OCI-M2 (cell line): ENCODE measurements at regions not wholly inside any gene's neighbourhood (a gene's known extent, or its start where the extent isn't known, plus 50 kb on each side); places are given as distances from the start of the nearest gene placed in this dataset.
"Not testable (repeated sequence)": the region's sequence is repeated elsewhere in the genome, so short reads cannot be mapped to it uniquely, and the experiment has no call there.

ENCODE experiments used
- DNase-seq: peaks from one replicate; lab custom pipeline; 2025; ENCODE audit not compliant: unreplicated experiment; lab: John Stamatoyannopoulos, UW

- no peak for DNase-seq
These were observed 63.3 kb downstream of the POU4F1 start for GRCh38 chr13:78540058-78540457.

DNA sequence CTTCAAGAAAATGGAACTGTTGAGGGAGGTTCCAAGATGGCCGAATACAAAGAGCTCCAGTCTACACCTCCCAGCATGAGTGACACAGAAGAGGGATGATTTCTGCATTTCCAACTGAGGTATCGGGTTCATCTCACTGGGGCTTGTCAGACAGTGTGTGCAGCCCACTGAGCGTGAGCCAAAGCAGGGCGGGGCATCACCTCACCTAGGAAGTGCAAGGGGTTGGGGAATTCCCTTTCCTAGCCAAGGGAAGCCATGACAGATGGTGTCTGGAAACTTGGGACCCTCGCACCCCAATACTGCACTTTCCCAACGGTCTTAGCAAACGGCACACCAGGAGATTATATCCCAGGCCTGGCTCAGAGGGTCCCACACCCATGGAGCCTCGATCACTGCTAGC lies 77.3 kb downstream of the POU4F1 start:
- not testable (repeated sequence) for DNase-seq

DNA sequence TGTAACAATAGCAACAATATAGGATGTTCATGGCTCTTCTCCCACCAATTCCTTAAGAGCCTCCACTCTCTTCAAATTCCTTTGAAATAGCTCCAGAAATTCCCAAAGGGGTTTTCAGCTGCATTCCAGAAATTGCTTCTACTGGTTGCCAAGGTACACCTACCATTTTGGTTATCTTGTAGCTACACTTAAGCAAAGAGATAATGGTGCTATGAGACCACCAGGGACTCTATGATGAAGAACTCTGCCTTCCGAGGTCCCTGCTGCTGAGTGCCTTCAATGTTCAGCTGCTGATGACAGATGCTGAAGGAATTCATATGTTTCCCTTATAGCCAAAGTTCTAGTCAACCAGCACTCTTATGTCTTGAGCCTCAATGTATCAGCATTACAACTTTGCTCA lies 78.4 kb downstream of the POU4F1 start:
- no peak for DNase-seq

- DNase-seq = no peak
These were observed 82.3 kb downstream of the POU4F1 start for GRCh38 chr13:78521091-78521490.

GRCh38 chr13:78520425-78520824 lies 82.9 kb downstream of the POU4F1 start:
- DNase-seq = no peak

GRCh38 chr13:78518482-78518881 lies 84.9 kb downstream of the POU4F1 start:
- not testable (repeated sequence) for DNase-seq

GRCh38 chr13:78499802-78500201 lies 103.5 kb downstream of the POU4F1 start:
- no peak for DNase-seq

GRCh38 chr13:78497702-78498355 lies 105.5 kb downstream of the POU4F1 start:
- no peak for DNase-seq

GRCh38 chr13:78491978-78492377 lies 111.4 kb downstream of the POU4F1 start:
- DNase-seq = no peak

DNA sequence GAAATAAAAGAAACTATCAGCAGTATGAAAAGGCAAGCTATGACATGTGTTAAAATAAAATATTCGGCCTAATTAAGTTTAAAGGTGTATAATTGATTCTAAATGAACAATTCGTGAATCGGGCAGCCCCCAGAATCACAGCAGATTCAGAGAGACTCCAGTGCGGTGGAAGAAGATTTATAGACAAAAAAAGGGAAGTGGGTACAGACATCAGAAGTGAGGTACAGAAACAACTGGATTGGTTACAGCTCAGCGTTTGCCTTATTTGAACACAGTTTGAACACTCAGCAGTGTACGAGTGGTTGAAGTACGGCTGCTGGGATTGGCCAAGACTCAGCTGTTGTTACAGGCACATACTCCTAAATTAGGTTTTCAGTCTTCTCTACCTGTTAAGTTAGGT lies 113.1 kb downstream of the POU4F1 start:
- DNase-seq = not testable (repeated sequence)

- no peak for DNase-seq
These were observed 115.6 kb downstream of the POU4F1 start for GRCh38 chr13:78487707-78488106.

DNA sequence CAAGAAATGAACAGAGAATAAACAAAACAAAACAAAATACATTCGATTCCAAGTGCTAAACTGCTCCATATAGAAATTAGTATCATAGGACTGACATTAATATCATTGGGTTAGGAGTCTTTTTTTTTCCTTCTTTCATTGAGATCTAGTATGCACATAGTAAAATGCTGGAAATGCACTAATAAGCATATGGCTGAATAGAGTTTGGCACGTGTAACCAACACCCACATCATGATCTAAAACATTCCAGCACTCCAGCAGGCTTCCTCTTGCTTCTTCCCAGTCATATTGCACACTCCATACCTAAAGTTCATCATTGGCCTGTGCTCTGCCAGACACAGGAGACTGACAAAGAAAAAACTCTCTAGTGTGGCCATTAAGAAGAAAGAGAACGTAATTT lies 117.5 kb downstream of the POU4F1 start:
- no peak for DNase-seq

- no peak for DNase-seq
These were observed 125.2 kb downstream of the POU4F1 start for GRCh38 chr13:78478183-78478582.

DNA sequence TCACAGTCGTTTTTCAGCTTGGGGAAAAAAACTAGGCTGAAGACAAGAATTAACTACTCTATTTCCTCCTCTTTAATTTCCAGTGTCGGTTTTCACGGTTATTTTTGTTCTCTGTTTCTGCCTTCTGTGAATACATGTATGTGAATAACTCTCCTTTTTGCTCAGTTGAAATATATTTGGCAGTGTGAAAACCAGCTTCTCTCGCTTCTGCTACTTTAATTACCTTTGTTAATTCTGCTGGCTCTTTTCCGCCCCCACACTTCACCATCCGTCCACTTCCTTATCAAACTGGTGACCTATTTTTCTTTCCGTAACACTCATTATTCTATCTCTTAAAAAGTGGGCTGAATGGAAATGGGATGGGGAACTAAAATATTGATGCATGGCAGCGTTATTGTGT lies 126.4 kb downstream of the POU4F1 start:
- DNase-seq = no peak

GRCh38 chr13:78468621-78469020 lies 134.7 kb downstream of the POU4F1 start:
- no peak for DNase-seq

GRCh38 chr13:78465250-78465649 lies 138.1 kb downstream of the POU4F1 start:
- no peak for DNase-seq

DNA sequence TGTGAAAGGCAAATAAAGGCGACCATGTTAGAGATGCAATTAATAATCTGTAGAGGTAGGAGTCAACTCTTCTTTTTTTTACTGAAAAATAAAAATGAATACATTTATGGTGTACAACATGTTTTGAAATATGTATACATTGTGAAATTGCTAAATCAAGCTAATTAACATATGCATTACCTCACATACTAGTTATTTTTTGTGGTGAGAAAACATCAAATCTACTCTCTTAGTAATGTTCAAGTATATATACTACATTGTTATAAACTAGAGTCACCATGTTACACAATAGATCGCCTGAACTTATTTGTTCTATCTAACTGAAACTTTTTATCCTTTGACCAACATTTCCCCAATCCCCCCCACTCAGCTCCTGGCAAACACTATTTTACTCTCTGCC lies 143.2 kb downstream of the POU4F1 start:
- DNase-seq = no peak

- DNase-seq = no peak
These were observed 159.5 kb downstream of the POU4F1 start for GRCh38 chr13:78443839-78444238.

DNA sequence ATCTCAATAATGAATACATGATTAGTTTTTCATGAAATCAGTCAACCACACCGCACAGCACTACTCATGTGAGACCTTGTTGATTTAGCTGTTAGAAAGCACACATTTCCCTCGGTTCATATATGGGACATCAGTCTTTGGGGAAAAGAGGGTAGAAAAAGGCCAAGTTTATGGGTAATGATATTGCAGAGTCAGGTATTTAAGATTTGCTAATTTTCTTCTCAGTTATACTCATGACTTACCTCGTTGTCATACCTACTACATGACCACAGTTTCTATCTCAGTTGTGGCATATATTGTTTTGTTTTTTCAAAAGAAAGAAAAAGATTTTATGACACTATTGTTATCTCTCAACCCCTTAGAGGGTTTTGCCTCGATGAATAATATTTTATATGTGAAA lies 165.6 kb downstream of the POU4F1 start:
- no peak for DNase-seq

DNA sequence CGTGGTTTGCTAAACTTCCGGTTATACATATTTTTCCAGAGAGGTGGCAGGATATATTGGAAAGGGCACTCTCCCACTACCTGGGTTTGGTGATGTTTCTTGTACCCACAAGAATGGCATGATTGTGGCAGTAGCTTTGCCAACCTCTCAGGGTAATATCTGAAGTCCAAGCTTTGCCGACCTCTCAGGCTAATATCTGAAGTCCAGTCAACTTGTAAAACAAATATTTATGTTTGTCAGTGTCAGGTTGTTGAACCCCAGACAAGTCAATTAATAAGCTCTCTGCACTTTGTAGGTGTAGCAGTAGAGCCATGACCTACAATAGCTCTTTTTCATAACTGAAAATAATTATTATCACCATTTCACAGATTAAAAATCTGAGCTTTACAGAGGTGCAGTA lies 167.0 kb downstream of the POU4F1 start:
- DNase-seq = no peak

DNA sequence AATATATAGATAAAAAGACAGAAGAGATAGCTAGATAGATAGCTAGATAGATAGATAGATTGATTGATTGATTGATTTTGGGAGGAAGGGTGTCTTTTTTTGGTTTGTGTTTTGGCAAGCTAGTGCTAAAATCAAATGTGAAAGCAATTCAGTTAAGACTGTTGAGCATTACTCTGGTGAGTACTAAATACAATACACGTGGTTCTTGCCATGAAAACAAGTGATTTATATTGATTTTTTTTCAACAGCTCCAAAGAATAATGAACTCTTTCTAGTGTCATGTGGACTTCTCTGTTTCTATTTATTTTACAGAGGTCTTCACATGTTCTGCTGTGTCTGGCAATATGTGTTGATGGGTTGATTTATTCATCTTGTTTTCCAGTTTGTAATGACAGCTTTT lies 172.0 kb downstream of the POU4F1 start:
- no peak for DNase-seq

DNA sequence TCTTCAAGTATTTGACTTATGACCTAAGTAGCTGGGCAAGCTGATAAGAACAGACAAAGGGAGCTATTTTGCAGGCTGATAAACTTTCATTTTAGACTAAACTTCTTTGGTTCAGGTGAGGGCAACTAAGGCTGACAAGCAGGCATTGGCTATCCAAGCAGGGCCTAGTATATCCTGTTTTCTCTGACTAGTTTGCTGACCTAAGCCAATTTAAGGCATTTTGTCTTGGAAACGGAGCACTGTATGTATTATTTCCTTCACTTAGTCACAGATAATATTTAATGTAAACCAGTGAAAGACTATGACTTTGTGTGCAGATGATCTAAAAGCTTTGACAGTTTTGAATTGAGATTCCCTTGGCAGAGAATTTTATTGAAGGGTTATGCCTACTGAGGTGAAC lies 172.5 kb downstream of the POU4F1 start:
- DNase-seq = no peak

DNA sequence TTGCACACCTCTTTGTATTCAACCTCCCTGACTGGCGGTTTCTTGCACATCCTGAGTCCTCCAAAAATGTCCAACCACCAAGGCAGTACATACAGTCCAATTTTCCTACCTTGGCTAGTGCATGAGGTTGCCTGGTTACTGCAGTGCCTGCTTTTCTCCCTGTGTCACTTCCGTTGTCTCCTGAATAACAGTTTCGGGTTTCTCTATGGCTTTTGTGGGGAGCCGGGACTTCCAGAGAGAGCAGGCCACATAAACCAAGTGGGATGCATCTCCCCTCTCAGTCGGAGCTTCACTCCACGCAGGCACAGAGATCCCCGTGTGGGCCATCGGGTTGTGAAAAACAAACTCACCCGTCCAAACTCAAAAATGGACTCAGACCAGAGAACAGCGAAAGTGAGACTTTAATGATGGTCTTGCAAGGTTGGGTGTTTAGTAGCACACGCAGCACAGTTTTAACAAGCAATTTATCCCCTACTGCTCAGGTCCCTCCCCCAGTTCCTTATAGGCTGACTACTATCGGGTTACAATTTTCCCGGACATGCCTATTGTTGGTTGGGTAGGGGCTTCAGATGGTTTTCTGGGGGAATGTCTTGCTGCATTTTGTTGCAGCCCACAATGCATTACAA lies 173.1 kb downstream of the POU4F1 start:
- no peak for DNase-seq
